Uterus (tissue), 2 donors: ENCODE measurements at regions not wholly inside any gene's neighbourhood (a gene's known extent, or its start where the extent isn't known, plus 50 kb on each side); places are given as distances from the start of the nearest gene placed in this dataset.

Experiments used
- POLR2A ChIP-seq, 2 donors: fragments of 450-650 bp; IDR thresholded peaks; one replicate each; pipeline ENCODE4 v1.6.1; 2016; ENCODE audit warnings: antibody characterized with exemption in 2 of 2, mild to moderate bottlenecking in 1 of 2, moderate library complexity in 1 of 2
- TF ChIP-seq, protein P1 (sequence below), 4 experiments: fragments of 200-600 bp in 2 of 4; fragments of 450-650 bp in 2 of 4; sonication (generic) in 2 of 4; IDR thresholded peaks; one replicate each; pipeline ENCODE4 v1.5.1; 2016 to 2019; ENCODE audit warnings: antibody characterized with exemption in 4 of 4, mild to moderate bottlenecking in 2 of 4, moderate library complexity in 1 of 4

- TF ChIP-seq, protein P1, sequence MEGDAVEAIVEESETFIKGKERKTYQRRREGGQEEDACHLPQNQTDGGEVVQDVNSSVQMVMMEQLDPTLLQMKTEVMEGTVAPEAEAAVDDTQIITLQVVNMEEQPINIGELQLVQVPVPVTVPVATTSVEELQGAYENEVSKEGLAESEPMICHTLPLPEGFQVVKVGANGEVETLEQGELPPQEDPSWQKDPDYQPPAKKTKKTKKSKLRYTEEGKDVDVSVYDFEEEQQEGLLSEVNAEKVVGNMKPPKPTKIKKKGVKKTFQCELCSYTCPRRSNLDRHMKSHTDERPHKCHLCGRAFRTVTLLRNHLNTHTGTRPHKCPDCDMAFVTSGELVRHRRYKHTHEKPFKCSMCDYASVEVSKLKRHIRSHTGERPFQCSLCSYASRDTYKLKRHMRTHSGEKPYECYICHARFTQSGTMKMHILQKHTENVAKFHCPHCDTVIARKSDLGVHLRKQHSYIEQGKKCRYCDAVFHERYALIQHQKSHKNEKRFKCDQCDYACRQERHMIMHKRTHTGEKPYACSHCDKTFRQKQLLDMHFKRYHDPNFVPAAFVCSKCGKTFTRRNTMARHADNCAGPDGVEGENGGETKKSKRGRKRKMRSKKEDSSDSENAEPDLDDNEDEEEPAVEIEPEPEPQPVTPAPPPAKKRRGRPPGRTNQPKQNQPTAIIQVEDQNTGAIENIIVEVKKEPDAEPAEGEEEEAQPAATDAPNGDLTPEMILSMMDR (IDR thresholded peaks at IDR 0.05) = no peak
- no peak for TF ChIP-seq POLR2A (IDR thresholded peaks at IDR 0.05)
Measured at GRCh38 chrX:33923262-33923661, 208.9 kb downstream of the FAM47A start.
